ENCODE measurements at regions not wholly inside any gene's neighbourhood (a gene's known extent, or its start where the extent isn't known, plus 50 kb on each side); places are given as distances from the start of the nearest gene placed in this dataset.

GRCh38 chr5:86760661-86761060 lies 142.9 kb downstream of the COX7C start:
- TF ChIP-seq, protein P1, sequence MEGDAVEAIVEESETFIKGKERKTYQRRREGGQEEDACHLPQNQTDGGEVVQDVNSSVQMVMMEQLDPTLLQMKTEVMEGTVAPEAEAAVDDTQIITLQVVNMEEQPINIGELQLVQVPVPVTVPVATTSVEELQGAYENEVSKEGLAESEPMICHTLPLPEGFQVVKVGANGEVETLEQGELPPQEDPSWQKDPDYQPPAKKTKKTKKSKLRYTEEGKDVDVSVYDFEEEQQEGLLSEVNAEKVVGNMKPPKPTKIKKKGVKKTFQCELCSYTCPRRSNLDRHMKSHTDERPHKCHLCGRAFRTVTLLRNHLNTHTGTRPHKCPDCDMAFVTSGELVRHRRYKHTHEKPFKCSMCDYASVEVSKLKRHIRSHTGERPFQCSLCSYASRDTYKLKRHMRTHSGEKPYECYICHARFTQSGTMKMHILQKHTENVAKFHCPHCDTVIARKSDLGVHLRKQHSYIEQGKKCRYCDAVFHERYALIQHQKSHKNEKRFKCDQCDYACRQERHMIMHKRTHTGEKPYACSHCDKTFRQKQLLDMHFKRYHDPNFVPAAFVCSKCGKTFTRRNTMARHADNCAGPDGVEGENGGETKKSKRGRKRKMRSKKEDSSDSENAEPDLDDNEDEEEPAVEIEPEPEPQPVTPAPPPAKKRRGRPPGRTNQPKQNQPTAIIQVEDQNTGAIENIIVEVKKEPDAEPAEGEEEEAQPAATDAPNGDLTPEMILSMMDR (IDR thresholded peaks at IDR 0.05; ENCODE audit: low read depth, low read length): no peak

GRCh38 chr5:86763929-86764328 lies 146.2 kb downstream of the COX7C start:
- Histone ChIP-seq H3K27me3 (no peaks in the 10 kb centered on the region), H3K4me1 (no peaks in the 10 kb centered on the region), H3K4me3 (ENCODE audit: low read depth, low read length) (no peak overlapping the region), H3K36me3 (no peaks in the 10 kb centered on the region), H3K9me3 (no peaks in the 10 kb centered on the region)
- TF ChIP-seq, protein P1 (IDR thresholded peaks at IDR 0.05; ENCODE audit: low read depth, low read length): no peak
- no peak for DNase-seq

More at GRCh38 chr5:86760661-86761060, 142.9 kb downstream of the COX7C start:
- Histone ChIP-seq H3K27me3 (no peaks in the 10 kb centered on the region), H3K9me3 (no peaks in the 10 kb centered on the region), H3K4me3 (ENCODE audit: low read depth, low read length) (no peak overlapping the region), H3K36me3 (no peaks in the 10 kb centered on the region), H3K4me1 (no peaks in the 10 kb centered on the region)
- no peak for DNase-seq

- DNase-seq: no peak
- Histone ChIP-seq H3K4me3 (ENCODE audit: low read depth, low read length) (no peak overlapping the region), H3K27me3 (no peaks in the 10 kb centered on the region), H3K9me3 (no peaks in the 10 kb centered on the region), H3K36me3 (no peaks in the 10 kb centered on the region), H3K4me1 (no peaks in the 10 kb centered on the region)
- TF ChIP-seq, protein P1 (IDR thresholded peaks at IDR 0.05; ENCODE audit: low read depth, low read length): no peak
Observed at GRCh38 chr5:86765778-86766502, 148.2 kb downstream of the COX7C start.

- H3K27me3 ChIP-seq: no peaks in the 10 kb centered on the region
- H3K9me3 ChIP-seq: no peaks in the 10 kb centered on the region
- DNase-seq: no peak
- TF ChIP-seq, protein P1 (IDR thresholded peaks at IDR 0.05; ENCODE audit: low read depth, low read length): no peak
- H3K4me3 ChIP-seq (ENCODE audit: low read depth, low read length): no peak overlapping the region
- no peaks in the 10 kb centered on the region for H3K4me1 ChIP-seq
- no peaks in the 10 kb centered on the region for H3K36me3 ChIP-seq
Observed at GRCh38 chr5:86768699-86769202, 151.0 kb downstream of the COX7C start.

DNA sequence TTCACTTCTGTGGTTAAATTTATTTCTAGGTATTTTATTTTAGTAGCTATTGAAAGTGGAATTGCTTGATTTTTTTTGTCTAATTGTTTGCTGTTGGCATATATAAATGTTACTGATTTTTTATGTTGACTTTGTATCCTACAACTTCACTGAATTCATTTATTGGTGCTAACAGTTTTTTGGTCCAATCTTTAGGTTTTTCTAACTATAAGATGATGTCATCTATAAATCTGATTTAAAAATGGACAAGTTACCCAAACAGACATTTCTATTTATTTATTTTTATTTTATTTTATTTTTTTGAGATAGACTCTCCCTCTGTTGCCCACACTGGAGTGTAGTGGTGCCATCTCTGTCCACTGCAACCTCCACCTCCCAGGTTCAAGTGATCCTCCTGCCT lies 162.3 kb downstream of the COX7C start:
- no peak overlapping the region for H3K4me3 ChIP-seq (ENCODE audit: low read depth, low read length)
- H3K36me3 ChIP-seq: no peaks in the 10 kb centered on the region
- no peak for DNase-seq
- TF ChIP-seq, protein P1 (IDR thresholded peaks at IDR 0.05; ENCODE audit: low read depth, low read length): no peak
- H3K9me3 ChIP-seq: no peaks in the 10 kb centered on the region
- H3K4me1 ChIP-seq: no peaks in the 10 kb centered on the region
- H3K27me3 ChIP-seq: no peaks in the 10 kb centered on the region

GRCh38 chr5:86786955-86787354 lies 169.2 kb downstream of the COX7C start:
- TF ChIP-seq, protein P1 (IDR thresholded peaks at IDR 0.05; ENCODE audit: low read depth, low read length): no peak
- Histone ChIP-seq H3K36me3 (no peaks in the 10 kb centered on the region), H3K4me1 (no peaks in the 10 kb centered on the region), H3K27me3 (no peaks in the 10 kb centered on the region), H3K4me3 (ENCODE audit: low read depth, low read length) (no peak overlapping the region), H3K9me3 (no peaks in the 10 kb centered on the region)
- DNase-seq: no peak
